ENCODE measurements at regions not wholly inside any gene's neighbourhood (a gene's known extent, or its start where the extent isn't known, plus 50 kb on each side); places are given as distances from the start of the nearest gene placed in this dataset.

DNA sequence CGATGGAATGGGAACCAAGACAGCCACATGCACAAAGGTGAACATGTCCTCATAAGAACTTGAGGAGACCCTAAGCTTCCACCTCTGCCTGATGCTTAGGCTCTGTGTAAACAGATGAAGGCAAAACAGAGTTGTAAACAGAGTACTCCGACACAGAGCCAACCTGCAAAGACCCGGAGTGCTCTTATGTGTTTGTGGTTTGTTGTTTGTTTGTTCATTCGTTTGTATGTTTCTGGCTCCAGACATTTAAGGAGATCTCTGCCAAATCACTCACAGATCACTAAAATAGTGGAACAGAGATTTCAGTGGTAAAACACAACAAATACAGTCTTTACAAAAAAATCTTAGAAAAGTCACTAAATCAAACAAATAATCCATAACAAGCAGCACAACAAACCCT lies 294.9 kb downstream of the EIPR1 start:
- H3K27me3 Mint-ChIP-seq, result peaks cover 19 to 59% (median 37%) of the 10 kb centered on the region in 5 donors
- POLR2A ChIA-PET, result no interaction called here

DNA sequence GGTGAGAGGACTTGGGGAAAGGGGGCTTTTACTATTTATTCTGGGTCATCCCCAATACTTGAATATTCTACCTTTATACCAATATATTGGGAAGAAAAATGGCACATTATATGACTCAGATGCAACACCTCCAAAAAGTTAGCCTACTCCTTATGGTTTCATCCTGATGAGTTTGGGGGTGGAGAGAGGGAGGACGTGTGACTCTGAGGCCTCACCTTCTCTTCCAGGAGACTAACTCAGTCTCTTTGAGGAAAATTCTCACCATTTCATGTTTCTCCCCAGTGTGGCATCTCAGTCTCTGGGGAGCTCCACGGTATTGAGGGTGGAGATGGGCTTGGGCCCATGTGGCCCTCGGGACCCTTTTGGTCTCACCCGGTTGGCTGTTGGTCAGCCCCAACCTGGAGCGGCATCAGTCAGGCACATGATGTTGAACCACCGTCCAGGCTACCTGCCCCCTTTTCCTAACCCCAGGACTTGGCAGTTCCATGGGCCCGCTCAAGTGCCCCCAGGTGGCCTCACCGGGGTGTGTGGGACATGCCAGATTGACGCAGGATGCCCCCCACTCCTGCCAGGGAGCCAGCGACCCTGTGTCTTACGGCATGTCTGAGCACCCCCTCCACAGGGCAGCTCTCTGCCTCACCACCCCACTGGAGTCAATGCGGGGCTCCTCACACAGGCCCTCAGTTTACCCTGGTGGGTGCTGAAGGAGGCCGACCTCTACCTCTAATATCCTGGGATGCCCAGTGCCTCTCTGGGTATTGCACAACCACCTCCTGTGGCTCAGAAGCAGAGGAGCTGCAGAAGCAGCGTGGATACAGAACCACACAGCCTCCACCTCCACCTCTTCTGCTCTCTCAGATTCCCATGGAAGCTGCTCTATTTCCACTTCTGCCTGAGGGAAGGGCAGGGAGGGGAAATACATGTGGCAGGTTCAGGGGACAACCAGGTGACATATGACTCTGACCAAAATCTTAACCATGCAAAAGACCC lies 297.4 kb downstream of the EIPR1 start:
- Mint-ChIP-seq H3K4me1 (no peaks in the 10 kb centered on the region), H3K36me3 (peaks cover 0 to 17% (median 14%) of the 10 kb centered on the region in 3 donors), H3K27me3 (peaks cover 16 to 60% (median 33%) of the 10 kb centered on the region in 5 donors), H3K4me3 (no peak overlapping the region), H3K9me3 (peaks cover 4 to 26% (median 16%) of the 10 kb centered on the region in 9 donors), H3K27ac (no peak overlapping the region)
- ATAC-seq (no peak), DNase-seq (no peak)
- POLR2A ChIA-PET, result no interaction called here

More for the DNA sequence above, 294.9 kb downstream of the EIPR1 start:
- Mint-ChIP-seq H3K9me3 (peaks cover 6 to 41% (median 19%) of the 10 kb centered on the region in 9 donors), H3K27ac (no peak overlapping the region), H3K4me3 (no peak overlapping the region), H3K36me3 (peaks cover 2 to 17% (median 17%) of the 10 kb centered on the region in 3 donors), H3K4me1 (no peaks in the 10 kb centered on the region)
- ATAC-seq (no peak), DNase-seq (no peak)

DNA sequence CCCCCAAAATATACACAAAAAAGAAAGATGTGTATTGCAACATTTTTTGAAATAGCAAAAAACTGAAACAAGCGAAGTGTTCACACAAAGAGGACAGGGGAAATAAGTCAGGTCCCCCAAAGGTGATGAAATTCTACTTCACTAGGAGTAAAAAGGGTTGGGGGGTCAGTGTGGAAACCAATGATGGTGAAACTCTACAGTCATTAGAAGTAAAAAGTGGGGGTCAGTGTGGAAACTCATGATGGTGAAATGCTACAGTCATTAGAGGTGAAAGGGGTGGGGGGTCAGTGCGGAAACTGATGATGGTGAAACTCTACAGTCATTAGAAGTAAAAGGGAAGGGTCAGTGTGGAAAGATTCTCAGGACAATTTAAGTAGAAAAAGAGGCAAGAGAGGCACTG lies 298.2 kb downstream of the EIPR1 start:
- DNase-seq (no peak), ATAC-seq (no peak)
- H3K27ac Mint-ChIP-seq, result no peak overlapping the region

DNA sequence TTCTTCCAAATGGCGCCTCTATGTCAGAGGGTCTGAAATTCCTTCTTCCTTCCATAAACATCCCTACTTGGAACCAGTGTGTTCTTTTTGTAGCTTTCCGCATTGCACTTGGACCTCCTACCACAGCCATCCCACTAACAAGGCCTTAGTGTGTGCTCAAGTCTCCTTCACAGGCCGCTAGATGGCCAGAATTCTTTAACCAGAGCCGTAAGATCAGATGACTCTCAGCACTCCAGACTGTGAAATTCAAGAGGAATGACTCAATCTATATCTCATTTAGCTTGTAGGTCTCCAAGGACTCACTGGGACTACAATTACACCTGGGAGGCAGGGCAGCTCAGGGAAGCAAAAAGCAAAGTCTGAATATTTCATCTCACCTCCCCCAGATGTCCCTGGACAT lies 298.9 kb downstream of the EIPR1 start:
- POLR2A ChIA-PET, result no interaction called here
- peaks cover 0 to 12% (median 9%) of the 10 kb centered on the region in 3 donors for H3K36me3 Mint-ChIP-seq

More for the DNA sequence above, 298.2 kb downstream of the EIPR1 start:
- H3K4me1 Mint-ChIP-seq, result no peaks in the 10 kb centered on the region
- peaks cover 0 to 15% (median 11%) of the 10 kb centered on the region in 3 donors for H3K36me3 Mint-ChIP-seq
- peaks cover 14 to 55% (median 26%) of the 10 kb centered on the region in 5 donors for H3K27me3 Mint-ChIP-seq
- peaks cover 3 to 19% (median 11%) of the 10 kb centered on the region in 9 donors for H3K9me3 Mint-ChIP-seq
- POLR2A ChIA-PET, result no interaction called here
- no peak overlapping the region for H3K4me3 Mint-ChIP-seq

DNA sequence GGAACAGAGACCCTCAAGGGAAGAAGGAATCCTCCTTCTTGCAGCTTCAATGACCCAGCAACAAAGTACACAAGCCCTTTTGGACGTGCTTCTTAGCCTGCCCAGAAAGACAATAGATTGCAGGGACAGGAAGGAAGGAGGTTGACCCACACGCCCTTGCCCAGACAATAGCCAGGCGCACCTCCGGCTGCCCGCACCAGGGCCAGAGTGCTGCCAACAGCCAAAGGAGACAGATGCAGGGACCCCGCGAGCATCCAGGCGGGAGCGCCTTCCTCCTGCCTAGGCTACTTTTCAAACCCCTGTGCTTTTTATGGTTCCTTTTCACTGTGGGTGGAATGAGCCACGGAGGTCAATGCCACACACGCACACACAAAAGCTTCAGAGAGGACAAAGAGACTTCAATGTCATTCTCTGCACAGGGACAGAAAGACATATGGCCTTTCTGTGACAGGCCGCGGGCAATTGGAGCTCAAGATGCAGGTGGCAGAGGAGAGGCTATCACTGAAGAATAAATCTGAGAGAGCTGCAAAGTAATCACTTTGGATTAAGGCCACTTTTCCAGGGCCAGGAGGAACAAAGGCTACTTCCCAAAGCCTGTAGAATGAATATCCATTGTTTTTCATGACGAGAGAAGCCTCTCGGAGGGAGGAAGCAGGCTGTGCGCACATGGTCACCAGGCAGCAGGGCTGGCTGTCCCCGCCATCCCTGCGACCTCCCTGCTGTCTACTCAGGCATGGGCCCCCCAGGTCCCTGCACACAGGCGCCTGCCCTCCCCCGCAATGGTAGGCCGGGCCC lies 300.6 kb downstream of the EIPR1 start:
- H3K27ac Mint-ChIP-seq, result no peak overlapping the region
- no peak overlapping the region for H3K4me3 Mint-ChIP-seq
- POLR2A ChIA-PET, result no interaction called here
- peaks cover 9 to 37% (median 19%) of the 10 kb centered on the region in 5 donors for H3K27me3 Mint-ChIP-seq
- H3K9me3 Mint-ChIP-seq, result no peaks in the 10 kb centered on the region
- ATAC-seq (no peak), DNase-seq (no peak)
- no peaks in the 10 kb centered on the region for H3K4me1 Mint-ChIP-seq
- peaks cover 0 to 6% (median 0%) of the 10 kb centered on the region in 3 donors for H3K36me3 Mint-ChIP-seq

More for the DNA sequence above, 298.9 kb downstream of the EIPR1 start:
- Mint-ChIP-seq H3K4me1 (no peaks in the 10 kb centered on the region), H3K9me3 (peaks cover 3 to 14% (median 9%) of the 10 kb centered on the region in 9 donors), H3K27me3 (peaks cover 14 to 53% (median 24%) of the 10 kb centered on the region in 5 donors), H3K27ac (no peak overlapping the region), H3K4me3 (no peak overlapping the region)
- ATAC-seq (no peak), DNase-seq (no peak)

DNA sequence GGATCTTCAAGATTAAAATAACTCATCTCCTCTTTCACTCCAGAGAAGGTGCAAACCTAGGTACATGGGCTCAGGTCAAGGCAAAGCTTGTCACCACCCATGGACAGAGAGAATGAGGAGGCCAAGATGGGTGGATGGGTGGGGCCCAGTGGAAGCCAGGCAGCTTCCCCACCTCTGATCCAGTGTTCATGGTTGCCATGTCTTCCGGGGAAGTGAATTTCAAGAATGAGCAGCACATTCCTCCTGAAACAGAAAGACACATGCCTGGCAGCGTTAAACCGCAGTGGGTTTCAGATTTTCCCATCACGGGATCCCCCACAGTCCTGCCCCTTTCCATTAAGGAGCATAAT lies 301.7 kb downstream of the EIPR1 start:
- Mint-ChIP-seq H3K4me1 (no peaks in the 10 kb centered on the region), H3K27ac (no peak overlapping the region), H3K4me3 (no peak overlapping the region), H3K36me3 (peaks cover 0 to 2% (median 0%) of the 10 kb centered on the region in 3 donors), H3K27me3 (peaks cover 7 to 26% (median 13%) of the 10 kb centered on the region in 5 donors), H3K9me3 (no peaks in the 10 kb centered on the region)
- ATAC-seq (no peak), DNase-seq (no peak)
- POLR2A ChIA-PET, result no interaction called here

DNA sequence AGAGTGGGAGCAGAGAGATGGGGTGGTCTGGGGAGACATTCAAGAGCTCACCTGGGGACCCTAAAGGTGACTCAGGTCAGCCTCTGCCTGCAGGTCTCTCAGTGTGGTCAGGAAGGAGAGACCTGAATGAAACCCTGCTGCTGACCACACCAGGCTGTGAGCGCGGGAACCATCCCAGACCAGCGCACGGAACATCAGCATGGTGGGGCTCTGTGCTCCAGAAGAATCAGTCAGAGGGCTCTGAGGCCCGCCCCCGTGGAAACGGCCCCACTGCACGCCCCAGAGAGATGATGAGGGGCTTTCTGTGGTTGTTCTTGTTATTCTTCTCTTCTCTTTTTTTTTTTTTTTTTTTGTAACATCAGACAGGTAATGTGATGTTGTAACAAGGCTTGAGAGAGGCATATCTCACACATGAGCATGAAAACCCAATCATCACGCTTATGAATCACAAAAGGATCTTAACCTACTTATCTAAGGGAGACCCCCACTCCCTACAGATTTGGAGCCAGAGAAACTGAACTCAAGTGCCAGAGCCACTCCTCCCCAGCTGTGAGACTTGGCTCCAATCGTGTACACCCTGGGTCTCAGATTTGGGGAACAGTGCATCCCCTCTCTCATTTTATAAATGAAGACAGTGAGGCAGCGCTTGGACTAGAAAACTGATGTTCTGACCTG lies 302.2 kb downstream of the EIPR1 start:
- H3K27ac Mint-ChIP-seq, result no peak overlapping the region

DNA sequence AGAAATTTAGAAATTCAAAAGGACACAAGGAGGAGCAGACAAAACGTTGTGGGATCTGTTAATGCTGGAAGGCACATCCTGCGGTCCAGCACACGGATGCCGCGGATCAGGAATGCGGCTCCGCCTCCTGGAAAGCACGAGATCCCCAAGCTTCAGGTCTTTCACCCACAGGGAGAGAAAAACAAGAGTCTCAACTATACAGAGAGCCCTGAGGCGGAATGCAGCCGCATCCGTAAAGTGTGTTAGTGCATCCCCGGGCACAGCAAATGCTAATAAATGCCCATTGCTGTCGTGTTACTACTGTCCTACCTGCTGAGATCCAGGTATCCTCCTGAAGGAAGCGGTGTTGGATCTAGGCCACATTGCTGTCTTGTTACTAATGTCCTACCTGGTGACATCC lies 303.9 kb downstream of the EIPR1 start:
- Mint-ChIP-seq H3K9me3 (no peaks in the 10 kb centered on the region), H3K4me3 (no peak overlapping the region), H3K4me1 (no peaks in the 10 kb centered on the region), H3K36me3 (no peaks in the 10 kb centered on the region), H3K27me3 (peaks cover 0 to 15% (median 5%) of the 10 kb centered on the region in 5 donors), H3K27ac (no peak overlapping the region)
- no peak for DNase-seq
- POLR2A ChIA-PET, result no interaction called here
- ATAC-seq, result no peak

More for the DNA sequence above, 302.2 kb downstream of the EIPR1 start:
- Mint-ChIP-seq H3K27me3 (peaks cover 4 to 21% (median 8%) of the 10 kb centered on the region in 5 donors), H3K4me3 (no peak overlapping the region), H3K36me3 (no peaks in the 10 kb centered on the region), H3K4me1 (no peaks in the 10 kb centered on the region), H3K9me3 (no peaks in the 10 kb centered on the region)
- ATAC-seq (no peak), DNase-seq (no peak)
- POLR2A ChIA-PET, result no interaction called here

DNA sequence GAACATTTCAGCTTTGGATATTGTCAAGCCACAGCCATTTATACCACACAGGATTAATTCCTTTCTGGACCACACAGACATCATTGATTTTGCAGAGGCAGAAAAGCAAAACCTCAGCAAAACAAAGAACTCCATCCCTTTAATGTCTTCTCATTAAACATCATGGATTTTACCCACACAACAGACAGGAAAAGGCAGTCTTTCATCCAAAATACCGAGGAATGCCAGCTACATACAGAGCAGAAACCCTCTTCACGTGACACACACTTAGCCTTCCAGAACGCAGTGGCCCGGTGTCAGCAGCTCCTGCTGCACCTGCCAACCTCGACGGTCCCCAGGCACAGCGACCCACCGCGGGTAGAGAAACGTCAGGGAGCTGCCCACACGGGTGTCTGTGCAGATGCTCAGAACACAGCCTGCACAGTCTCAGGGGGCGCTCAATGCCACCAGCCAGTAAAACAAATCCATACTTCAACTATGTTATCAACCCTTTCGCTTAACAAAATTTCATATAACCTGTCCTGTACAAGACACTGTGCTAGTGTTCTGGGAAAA lies 304.5 kb downstream of the EIPR1 start:
- no peak overlapping the region for H3K4me3 Mint-ChIP-seq
- no peaks in the 10 kb centered on the region for H3K9me3 Mint-ChIP-seq
- peaks cover 0 to 12% (median 0%) of the 10 kb centered on the region in 5 donors for H3K27me3 Mint-ChIP-seq
- DNase-seq (no peak), ATAC-seq (no peak)
- H3K36me3 Mint-ChIP-seq, result no peaks in the 10 kb centered on the region
- no peaks in the 10 kb centered on the region for H3K4me1 Mint-ChIP-seq
- no peak overlapping the region for H3K27ac Mint-ChIP-seq
- POLR2A ChIA-PET, result no interaction called here

DNA sequence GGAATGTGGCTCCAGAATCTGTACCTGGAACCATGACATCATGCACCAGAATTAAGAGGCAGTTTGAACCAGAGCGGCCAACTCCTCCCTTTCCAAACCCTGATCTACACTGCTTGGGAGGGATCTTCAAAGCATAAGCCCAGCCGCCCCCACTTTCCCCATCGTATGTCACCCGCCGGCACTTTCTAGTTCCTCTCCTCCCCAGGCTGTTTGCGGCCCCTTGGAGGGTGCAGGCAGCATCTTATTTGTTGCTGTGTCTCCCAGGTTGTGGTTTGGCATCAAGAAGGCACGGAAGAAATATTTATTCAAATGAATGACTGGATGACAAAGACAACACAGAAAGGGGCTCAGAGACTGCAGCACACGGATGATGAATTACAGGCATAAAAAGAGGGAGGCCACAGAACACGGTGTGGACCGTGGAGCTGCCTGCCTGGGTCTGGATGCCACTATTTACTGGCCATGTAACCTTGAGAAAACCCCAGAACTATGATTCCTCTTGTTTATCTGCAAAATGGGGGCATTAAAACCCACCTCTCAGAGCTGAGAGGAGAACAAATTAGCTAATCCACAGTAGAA lies 305.8 kb downstream of the EIPR1 start:
- H3K27me3 Mint-ChIP-seq, result peaks cover 0 to 12% (median 0%) of the 10 kb centered on the region in 5 donors
- H3K4me1 Mint-ChIP-seq, result no peaks in the 10 kb centered on the region
- no peaks in the 10 kb centered on the region for H3K9me3 Mint-ChIP-seq
- DNase-seq (no peak), ATAC-seq (no peak)
- H3K36me3 Mint-ChIP-seq, result no peaks in the 10 kb centered on the region
- POLR2A ChIA-PET, result no interaction called here
- H3K4me3 Mint-ChIP-seq, result no peak overlapping the region
- no peak overlapping the region for H3K27ac Mint-ChIP-seq

DNA sequence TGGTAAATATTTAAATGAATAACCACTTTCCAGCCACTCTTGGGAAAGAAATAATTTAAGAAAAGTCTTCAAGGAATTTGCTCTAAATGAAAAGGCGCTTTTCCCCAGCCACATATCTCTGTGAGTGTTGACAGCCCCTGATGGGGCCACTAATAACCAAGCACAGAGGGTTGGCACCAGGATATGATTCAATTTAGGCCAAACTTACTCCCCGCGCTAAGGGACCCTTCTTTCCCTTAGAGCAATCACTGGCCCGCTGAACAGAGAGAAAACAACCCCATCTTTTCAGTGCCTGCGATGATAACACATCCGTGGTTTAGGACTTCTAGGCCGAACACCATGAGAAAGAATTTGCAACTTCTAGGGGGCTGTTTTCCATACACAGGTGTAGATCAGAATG lies 310.8 kb downstream of the EIPR1 start:
- peaks cover 0 to 2% (median 0%) of the 10 kb centered on the region in 9 donors for H3K9me3 Mint-ChIP-seq
- no peak for ATAC-seq
- no peaks in the 10 kb centered on the region for H3K4me1 Mint-ChIP-seq
- no peaks in the 10 kb centered on the region for H3K36me3 Mint-ChIP-seq
- H3K4me3 Mint-ChIP-seq, result no peak overlapping the region
- no peak for DNase-seq
- POLR2A ChIA-PET, result no interaction called here
- H3K27ac Mint-ChIP-seq, result no peak overlapping the region
- peaks cover 0 to 11% (median 6%) of the 10 kb centered on the region in 5 donors for H3K27me3 Mint-ChIP-seq

DNA sequence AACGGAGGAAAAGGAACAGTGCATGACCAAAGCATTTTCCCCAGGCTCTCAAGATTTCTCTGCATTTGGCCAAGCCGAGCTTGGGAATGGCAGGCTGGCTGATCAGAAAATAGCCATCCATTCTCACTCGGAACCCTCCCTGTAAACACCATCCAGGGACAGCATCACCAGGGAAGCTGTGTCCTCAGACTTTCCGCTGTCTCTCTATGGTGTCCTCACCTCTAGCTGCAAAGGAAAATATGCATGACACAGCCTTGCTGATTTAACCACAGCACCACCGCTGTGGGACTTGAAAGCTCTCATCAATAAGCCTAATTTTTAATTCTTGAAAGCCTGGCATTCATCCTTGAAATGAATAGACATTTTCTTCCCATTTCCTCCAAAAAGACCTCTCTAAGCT lies 311.7 kb downstream of the EIPR1 start:
- Mint-ChIP-seq H3K27me3 (peaks cover 0 to 11% (median 6%) of the 10 kb centered on the region in 5 donors), H3K9me3 (peaks cover 0 to 2% (median 0%) of the 10 kb centered on the region in 9 donors), H3K27ac (no peak overlapping the region), H3K4me3 (no peak overlapping the region), H3K36me3 (no peaks in the 10 kb centered on the region), H3K4me1 (no peaks in the 10 kb centered on the region)
- ATAC-seq (no peak), DNase-seq (no peak)
- POLR2A ChIA-PET, result no interaction called here

All from naive thymus-derived CD8-positive, alpha-beta T cell (primary cell).